ENCODE measurements at regions not wholly inside any gene's neighbourhood (a gene's known extent, or its start where the extent isn't known, plus 50 kb on each side); places are given as distances from the start of the nearest gene placed in this dataset.

GRCh38 chr13:109626386-109627171 is 159.8 kb downstream of the IRS2 start:
- Histone ChIP-seq H3K79me2 (ENCODE audit: insufficient read depth) (no peaks in the 10 kb centered on the region), H3F3A (ENCODE audit: insufficient read depth) (peaks cover 10% of the 10 kb centered on the region; the same call in 1 of the 2 replicates), H3K27me3 (replicated peaks; ENCODE audit: insufficient read depth) (peaks cover 14% of the 10 kb centered on the region), H4K20me1 (ENCODE audit: insufficient read depth) (no peaks in the 10 kb centered on the region), H3K4me1 (ENCODE audit: insufficient read depth) (peaks cover 12% of the 10 kb centered on the region), H3K9ac (no peak overlapping the region), H3K4me2 (ENCODE audit: unreplicated experiment) (no peak overlapping the region), H3K36me3 (ENCODE audit: low read depth) (no peaks in the 10 kb centered on the region), H2AFZ (no peak overlapping the region), H3K9me3 (ENCODE audit: low read depth) (no peaks in the 10 kb centered on the region), H3K9me2 (ENCODE audit: insufficient read depth) (no peaks in the 10 kb centered on the region), H3K4me3 (no peak overlapping the region), H3K27ac (no peak overlapping the region)
- no peak for TF ChIP-seq EZH2phosphoT487 (IDR thresholded peaks at IDR 0.05; ENCODE audit: insufficient read depth, low read depth)
- TF ChIP-seq EZH2 (IDR thresholded peaks at IDR 0.05; ENCODE audit: insufficient read depth, poor library complexity, severe bottlenecking): no peak
- in situ Hi-C loops (cut with MboI): no loop called here
- WGBS, 2 experiments (ENCODE audit: low coverage in 1 of 2, low lambda C conversion rate in 2 of 2, missing lambda C conversion rate in 2 of 2): 39 to 40% methylated on average over 8 of the region's 8 CpGs
- no peak for DNase-seq

- Histone ChIP-seq H3K27me3 (replicated peaks; ENCODE audit: insufficient read depth) (peaks cover 20% of the 10 kb centered on the region), H3K4me3 (no peak overlapping the region), H3K9me2 (ENCODE audit: insufficient read depth) (no peaks in the 10 kb centered on the region), H2AFZ (no peak overlapping the region), H3K36me3 (ENCODE audit: low read depth) (no peaks in the 10 kb centered on the region), H3F3A (ENCODE audit: insufficient read depth) (peaks cover 10% of the 10 kb centered on the region; the same call in 1 of the 2 replicates), H3K79me2 (ENCODE audit: insufficient read depth) (no peaks in the 10 kb centered on the region), H3K9me3 (ENCODE audit: low read depth) (no peaks in the 10 kb centered on the region), H4K20me1 (ENCODE audit: insufficient read depth) (no peaks in the 10 kb centered on the region), H3K4me1 (ENCODE audit: insufficient read depth) (peaks cover 12% of the 10 kb centered on the region), H3K9ac (no peak overlapping the region), H3K27ac (no peak overlapping the region), H3K4me2 (ENCODE audit: unreplicated experiment) (no peak overlapping the region)
- no peak for DNase-seq
- 61 to 63% methylated on average over 1 of the region's 1 CpG for WGBS, 2 experiments (ENCODE audit: low coverage in 1 of 2, low lambda C conversion rate in 2 of 2, missing lambda C conversion rate in 2 of 2)
- in situ Hi-C loops (cut with MboI): no loop called here
- no peak for TF ChIP-seq EZH2phosphoT487 (IDR thresholded peaks at IDR 0.05; ENCODE audit: insufficient read depth, low read depth)
- no peak for TF ChIP-seq EZH2 (IDR thresholded peaks at IDR 0.05; ENCODE audit: insufficient read depth, poor library complexity, severe bottlenecking)
Observed at GRCh38 chr13:109625156-109625555, 161.2 kb downstream of the IRS2 start.

GRCh38 chr13:109622006-109622405 is 164.4 kb downstream of the IRS2 start:
- Histone ChIP-seq H3K27ac (no peak overlapping the region), H3K27me3 (replicated peaks; ENCODE audit: insufficient read depth) (peaks cover 33% of the 10 kb centered on the region), H3K4me3 (no peak overlapping the region), H3K36me3 (ENCODE audit: low read depth) (no peaks in the 10 kb centered on the region), H3F3A (ENCODE audit: insufficient read depth) (no peaks in the 10 kb centered on the region), H3K9me2 (ENCODE audit: insufficient read depth) (no peaks in the 10 kb centered on the region), H3K4me1 (ENCODE audit: insufficient read depth) (no peaks in the 10 kb centered on the region), H3K9ac (no peak overlapping the region), H3K9me3 (ENCODE audit: low read depth) (no peaks in the 10 kb centered on the region), H3K4me2 (ENCODE audit: unreplicated experiment) (no peak overlapping the region), H3K79me2 (ENCODE audit: insufficient read depth) (no peaks in the 10 kb centered on the region), H2AFZ (no peak overlapping the region), H4K20me1 (ENCODE audit: insufficient read depth) (no peaks in the 10 kb centered on the region)
- in situ Hi-C loops (cut with MboI): no loop called here
- WGBS, 2 experiments (ENCODE audit: low coverage in 1 of 2, low lambda C conversion rate in 2 of 2, missing lambda C conversion rate in 2 of 2): 39 to 51% methylated on average over 4 of the region's 4 CpGs
- no peak for TF ChIP-seq EZH2 (IDR thresholded peaks at IDR 0.05; ENCODE audit: insufficient read depth, poor library complexity, severe bottlenecking)
- no peak for DNase-seq

- no peak for TF ChIP-seq EZH2phosphoT487 (IDR thresholded peaks at IDR 0.05; ENCODE audit: insufficient read depth, low read depth)
- TF ChIP-seq EZH2 (IDR thresholded peaks at IDR 0.05; ENCODE audit: insufficient read depth, poor library complexity, severe bottlenecking): no peak
- Histone ChIP-seq H3K27ac (no peak overlapping the region), H3K79me2 (ENCODE audit: insufficient read depth) (no peaks in the 10 kb centered on the region), H4K20me1 (ENCODE audit: insufficient read depth) (no peaks in the 10 kb centered on the region), H3F3A (ENCODE audit: insufficient read depth) (no peaks in the 10 kb centered on the region), H3K9ac (no peak overlapping the region), H3K27me3 (replicated peaks; ENCODE audit: insufficient read depth) (peaks cover 56% of the 10 kb centered on the region), H2AFZ (no peak overlapping the region), H3K4me2 (ENCODE audit: unreplicated experiment) (no peak overlapping the region), H3K4me3 (no peak overlapping the region), H3K9me3 (ENCODE audit: low read depth) (no peaks in the 10 kb centered on the region), H3K36me3 (ENCODE audit: low read depth) (no peaks in the 10 kb centered on the region), H3K9me2 (ENCODE audit: insufficient read depth) (no peaks in the 10 kb centered on the region), H3K4me1 (ENCODE audit: insufficient read depth) (no peaks in the 10 kb centered on the region)
- DNase-seq: no peak
- WGBS, 2 experiments (ENCODE audit: low coverage in 1 of 2, low lambda C conversion rate in 2 of 2, missing lambda C conversion rate in 2 of 2): 65 to 68% methylated on average over 8 of the region's 8 CpGs
- in situ Hi-C loops (cut with MboI): no loop called here
Observed at GRCh38 chr13:109615721-109616420, 170.5 kb downstream of the IRS2 start.
